HG03558 (cell line): ENCODE measurements at regions not wholly inside any gene's neighbourhood (a gene's known extent, or its start where the extent isn't known, plus 50 kb on each side); places are given as distances from the start of the nearest gene placed in this dataset.
"Not testable (repeated sequence)": the region's sequence is repeated elsewhere in the genome, so short reads cannot be mapped to it uniquely, and the experiment has no call there.

ENCODE experiments used
- ATAC-seq: cut with Tn5 transposase; IDR thresholded peaks from one replicate; pipeline ENCODE4 v1.9.1; 2021; ENCODE audit warnings: moderate number of reproducible peaks; ENCODE audit not compliant: unreplicated experiment; ENCODE audit errors: extremely low read depth

DNA sequence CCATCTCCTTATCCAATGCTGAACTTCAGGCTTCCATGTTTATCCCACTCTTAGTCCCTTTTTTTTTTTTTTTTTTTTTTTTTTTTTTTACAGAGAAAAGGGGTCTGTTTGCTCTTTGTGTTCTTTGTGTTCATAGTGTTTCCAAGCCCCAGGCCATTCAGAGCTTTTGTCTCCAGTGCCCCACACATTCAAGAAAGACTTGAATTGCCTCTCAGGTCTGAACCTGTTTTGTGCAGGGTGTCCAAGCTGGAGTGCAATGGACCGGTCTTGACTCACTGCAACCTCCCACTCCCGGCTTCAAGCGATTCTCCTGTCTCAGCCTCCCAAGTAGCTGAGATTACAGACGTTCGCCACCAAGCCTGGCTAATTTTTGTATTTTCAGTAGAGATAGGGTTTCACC, 191.2 kb downstream of the PALM2AKAP2 start:
- no peak for ATAC-seq

DNA sequence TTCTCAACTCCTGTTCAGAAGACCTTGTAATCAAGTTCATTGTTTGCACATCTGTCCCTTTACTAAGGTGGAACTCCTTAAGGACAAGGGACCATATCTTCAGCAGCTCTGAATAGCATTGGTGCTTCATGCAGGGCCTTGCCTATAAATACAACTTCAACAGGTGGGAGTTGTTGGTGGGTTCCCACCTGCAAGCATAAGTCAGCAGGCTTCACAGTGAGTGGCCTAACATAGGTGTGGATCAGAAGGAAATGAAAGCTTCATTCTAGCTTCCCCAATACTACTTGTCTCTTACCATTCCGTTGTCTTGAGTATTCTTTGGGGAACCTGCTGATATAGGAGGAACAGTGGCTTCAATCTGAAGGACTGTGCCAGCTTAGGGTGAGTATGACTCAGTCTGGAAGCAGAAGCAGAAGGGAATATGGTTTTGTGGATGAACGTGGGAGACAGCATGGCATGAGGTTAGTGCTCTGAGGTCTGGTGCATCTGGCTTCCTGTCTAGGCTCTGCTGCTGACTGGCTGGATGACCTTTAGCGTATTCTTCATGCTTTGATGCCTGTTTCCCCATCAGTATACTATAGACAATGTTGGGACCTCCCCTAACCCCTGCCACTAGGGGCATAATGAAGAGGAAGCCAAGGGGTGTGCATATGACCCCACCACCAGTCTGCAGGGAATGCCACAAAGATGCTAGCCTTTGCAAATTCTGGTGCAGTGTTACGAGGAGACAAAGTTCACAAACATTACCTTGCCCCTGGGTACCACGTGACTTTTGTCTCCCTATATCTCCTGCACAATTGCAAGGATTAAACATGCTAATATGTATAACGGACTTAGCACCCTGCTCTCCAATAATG, 192.3 kb downstream of the PALM2AKAP2 start:
- ATAC-seq = peak; percentile 36

DNA sequence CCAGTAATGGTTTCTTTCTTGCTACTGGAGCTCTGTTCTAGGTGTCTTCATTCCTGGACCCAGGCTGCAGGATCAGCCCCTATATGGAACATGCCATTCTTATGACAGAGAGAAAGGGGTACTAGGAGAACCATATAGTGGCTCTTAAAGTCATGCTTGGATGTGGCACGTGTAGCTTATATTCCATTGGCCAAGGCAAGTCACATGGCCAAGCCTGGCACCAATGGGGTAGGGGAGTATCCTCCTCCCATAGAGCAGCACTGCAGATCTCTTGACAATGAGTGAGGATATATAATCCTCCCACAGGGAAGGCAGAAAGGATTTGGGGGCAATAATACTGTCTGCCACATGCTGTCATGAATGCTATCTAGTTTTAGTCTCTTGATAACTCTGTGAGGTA, 193.3 kb downstream of the PALM2AKAP2 start:
- no peak for ATAC-seq

DNA sequence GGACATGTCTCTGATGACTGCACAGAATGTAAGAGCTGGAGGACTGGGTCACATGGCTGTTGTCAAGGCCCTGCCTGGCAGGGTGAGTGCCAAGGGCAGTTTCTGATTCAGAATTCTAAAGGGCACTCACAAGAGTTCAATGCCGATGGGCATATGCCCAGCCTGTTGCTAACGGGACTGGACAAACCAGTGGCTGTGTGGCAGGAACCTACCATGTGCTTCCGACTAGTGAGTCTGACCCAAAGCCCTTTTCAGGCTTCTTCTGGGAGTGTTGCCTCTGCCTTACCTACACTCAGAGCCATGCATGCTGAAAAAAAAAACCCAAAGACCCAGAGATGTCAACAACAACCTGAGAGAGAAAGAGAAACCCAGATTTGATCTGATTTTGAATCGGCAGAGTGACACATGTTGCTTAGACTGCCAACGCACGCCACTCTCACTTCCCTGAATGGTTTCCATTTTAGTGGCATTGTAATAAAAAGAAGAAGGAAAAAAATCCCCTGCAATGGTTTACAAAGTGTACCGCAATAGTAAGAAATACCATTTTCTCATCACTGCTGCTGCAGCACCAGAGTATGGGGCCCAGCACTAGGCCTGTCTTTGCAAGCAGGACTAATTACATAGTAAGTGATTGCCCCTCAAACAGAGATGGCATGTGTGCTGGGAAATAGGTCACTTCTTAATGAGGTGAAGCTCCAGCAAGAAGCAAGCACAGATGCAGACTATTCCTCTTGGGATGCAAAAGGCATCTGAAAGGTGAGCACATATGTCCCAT, 194.3 kb downstream of the PALM2AKAP2 start:
- ATAC-seq = peak; percentile 72

DNA sequence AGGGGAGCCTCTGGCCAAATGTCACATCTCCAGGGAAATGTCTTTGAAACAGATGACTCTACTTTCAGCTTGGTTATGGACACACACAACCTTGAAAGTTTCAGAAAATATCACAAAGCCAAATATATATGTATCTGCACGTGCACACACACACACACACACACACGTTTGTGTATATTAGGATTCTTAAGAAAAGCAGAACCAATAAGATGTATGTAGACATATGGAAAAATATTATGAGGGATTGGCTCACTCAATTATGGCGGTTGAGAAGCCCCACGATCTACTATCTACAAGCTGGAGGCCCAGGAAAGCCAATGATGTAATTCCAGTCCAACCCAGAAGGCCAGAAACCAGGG, 194.9 kb downstream of the PALM2AKAP2 start:
- ATAC-seq = peak; percentile 0

DNA sequence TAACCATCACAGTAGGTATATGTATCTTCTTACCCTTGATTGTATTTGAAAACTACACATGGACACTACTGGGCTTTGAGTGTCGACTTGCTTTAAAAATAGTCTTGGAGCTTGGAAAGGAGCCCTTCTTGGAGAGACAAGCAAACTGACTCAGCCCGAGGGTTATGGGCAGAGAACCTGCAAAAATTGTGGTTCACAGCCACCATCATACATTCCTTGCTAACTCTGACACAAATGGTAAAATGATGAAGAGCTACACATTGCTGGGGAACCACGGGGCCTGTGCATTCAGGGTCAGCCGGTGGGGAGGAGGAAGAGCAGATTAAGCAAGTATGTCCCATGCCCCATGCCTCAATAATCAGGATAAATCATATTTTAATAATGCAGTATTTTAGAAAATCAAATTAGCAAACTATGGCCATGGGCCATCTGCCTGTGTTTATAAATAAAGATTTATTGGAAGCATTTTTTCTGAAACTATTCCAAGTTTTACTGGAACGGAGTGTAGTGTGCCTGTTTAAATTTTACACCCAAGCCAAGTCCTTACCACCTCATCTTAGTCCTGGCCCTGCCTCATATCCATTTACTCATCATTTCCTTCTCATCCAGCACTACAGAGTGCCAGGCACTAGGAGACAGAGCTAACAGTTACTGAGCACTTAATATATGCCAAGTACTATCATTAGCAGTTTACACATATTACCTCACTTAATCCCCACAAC, 195.7 kb downstream of the PALM2AKAP2 start:
- ATAC-seq = no peak

DNA sequence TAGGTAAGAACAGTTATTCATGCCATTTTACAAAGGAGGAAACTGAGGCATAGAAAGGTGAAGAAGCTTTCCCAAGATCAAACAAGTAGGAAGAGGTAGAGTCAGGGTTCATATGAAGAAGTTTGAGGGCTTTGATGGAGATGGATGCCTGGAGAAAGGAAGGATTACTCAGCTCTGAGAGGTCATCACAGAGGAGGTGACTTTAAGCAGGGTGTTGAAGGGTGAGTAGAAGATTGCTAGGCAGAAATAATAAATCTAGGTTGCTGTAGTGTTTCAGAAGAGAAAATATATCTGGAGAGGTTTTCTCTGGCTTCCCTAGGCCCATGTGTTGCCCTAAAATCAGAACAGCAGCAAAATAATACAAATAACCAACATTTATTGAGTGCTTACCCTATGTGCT, 196.3 kb downstream of the PALM2AKAP2 start:
- no peak for ATAC-seq

DNA sequence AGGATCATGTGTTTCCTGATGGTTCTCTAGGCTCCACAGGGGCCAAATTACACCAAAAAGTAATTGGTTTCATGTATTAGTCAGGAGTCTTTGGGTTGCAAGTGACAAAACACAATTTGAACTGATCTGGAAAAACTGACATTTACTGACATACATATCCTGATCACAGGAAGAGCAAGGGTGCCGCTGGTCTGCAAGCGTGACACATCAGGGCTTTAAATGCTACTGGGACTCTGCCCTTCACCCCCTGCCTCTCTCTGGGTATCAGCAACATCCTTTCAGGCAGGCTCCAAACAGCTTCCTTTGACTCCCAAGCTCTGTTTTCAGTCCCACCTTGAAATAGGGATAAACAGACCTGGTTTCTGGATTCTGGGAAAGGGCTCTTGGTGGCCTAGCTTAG, 197.5 kb downstream of the PALM2AKAP2 start:
- no peak for ATAC-seq

DNA sequence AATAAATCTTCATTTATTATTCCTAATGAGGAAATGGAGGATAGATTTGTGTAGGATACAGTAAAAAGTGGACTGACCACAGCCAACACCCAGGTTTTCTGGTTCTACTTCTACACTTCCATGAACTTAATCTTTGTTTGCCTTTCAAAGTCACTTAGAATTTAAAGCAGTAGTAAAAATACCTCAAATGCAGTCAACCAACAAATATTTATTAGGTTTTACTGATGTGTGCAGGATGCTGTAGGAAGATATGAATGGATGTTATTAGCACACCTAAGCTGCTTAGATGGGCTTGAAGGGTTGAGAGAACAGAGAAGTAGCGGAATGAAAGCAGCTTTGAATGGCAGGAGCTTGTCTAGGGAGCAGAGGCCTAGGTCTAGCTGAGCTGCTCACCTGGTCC, 201.1 kb downstream of the PALM2AKAP2 start:
- ATAC-seq = no peak

DNA sequence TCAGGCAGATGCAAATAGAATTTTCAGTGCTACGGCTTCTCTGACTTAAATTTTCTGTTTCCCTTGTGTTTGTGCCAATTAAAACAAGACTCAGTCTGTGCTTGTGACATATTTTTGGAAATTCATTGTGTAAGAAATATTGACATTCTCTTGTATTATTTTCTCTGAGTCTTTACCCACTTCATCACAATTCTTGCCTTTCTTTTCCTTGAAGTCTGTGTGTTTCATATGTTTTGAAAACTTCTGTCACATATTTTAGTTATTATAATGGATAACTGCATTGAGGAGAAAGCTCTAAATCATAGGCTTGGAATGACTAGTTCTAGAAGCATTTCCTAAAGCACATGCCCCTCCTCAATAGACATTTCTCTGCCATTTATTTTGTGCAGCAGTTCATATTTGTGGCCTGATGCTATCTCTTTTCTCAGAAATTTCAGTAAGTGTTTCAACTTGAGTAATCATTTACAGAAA, 206.6 kb downstream of the PALM2AKAP2 start:
- ATAC-seq = no peak

DNA sequence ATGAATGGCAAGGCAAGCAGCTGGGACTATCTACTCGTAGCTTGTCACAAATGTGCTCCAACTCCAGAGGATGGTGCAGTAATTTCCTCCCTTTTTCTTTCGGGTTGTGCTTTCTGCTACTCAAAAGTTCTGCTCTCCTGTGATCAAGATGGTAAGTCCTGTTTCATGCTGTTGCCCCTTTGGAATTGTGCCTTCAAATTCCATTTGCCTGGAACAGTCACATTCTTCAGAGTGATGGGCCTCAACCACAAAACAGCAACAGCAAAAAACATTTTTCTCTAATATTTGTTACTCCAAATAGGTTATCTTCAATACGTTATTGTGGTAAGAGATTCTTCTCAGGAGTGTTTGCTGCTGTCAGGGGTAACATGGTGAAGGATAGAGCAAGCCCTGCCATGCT, 209.3 kb downstream of the PALM2AKAP2 start:
- no peak for ATAC-seq

DNA sequence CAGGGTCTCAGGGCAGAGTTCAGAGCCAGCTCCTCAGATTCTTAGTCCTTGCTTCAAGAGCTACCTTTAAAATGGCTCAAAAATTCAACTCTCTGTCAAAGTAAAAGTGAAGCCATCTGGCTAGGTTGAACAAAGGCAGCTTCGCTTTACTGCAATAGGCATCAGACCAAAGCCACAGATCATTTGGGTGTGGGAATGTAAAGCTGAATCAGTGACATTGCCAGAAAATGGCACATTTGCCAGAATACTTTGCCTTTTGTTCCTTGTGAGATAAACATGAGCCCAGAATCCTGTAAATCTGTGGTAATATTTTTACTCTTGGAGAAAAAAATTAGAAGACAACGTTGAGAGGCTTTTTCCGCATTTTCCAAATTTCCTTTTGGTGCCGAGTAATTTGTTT, 210.5 kb downstream of the PALM2AKAP2 start:
- ATAC-seq = no peak

DNA sequence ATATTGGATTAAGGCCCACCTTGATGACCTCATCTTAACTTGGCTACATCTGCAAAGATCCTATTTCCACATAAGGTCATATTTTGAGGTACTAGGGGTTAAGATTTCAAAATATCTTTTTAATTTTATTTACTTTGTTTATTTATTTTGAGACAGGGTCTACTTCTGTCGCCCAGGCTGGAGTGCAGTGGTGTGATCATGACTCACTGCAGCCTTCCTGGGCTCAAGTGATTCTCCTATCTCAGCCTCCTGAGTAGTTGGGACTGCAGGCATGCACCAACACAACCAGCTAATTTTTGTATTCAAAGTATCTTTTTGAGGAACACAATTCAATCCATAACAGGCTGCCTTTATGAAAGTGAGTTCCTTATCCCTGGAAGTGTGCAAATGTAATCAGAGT, 212.3 kb downstream of the PALM2AKAP2 start:
- no peak for ATAC-seq

DNA sequence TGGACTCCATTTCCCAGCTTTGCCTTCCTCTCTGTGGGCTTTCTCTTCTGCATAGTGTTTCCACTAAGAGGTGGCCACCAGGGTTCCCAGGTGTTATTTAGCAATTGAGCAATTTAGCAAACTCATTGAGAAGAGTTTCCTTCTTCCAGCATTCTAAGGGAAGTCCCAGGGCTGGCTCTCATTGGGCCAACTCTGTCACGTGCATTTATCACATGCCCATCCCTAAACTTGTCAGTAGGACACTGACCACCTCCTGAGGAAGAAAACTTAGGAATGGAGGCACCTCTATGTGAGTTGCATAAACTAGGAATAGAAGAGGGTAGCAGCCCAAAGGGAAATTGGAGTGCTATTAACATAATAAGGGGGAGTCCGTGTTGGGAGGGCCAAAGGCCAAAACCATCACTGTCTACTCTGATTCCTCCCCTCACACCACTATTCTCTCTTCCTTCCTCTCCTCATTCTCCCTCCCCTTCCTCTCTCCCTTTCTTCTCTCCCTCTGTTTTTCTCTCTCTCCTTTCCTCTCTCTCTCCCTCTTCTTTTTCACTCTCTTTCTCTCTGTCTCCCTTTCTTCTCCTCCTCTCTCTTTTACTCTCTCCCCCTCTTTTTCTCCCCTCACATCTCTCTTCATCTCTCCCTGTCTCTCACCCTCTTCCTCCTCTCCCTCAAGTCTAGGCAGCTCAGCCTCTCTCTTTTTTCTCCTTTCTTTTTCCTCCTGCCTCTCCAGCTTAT, 213.4 kb downstream of the PALM2AKAP2 start:
- no peak for ATAC-seq

DNA sequence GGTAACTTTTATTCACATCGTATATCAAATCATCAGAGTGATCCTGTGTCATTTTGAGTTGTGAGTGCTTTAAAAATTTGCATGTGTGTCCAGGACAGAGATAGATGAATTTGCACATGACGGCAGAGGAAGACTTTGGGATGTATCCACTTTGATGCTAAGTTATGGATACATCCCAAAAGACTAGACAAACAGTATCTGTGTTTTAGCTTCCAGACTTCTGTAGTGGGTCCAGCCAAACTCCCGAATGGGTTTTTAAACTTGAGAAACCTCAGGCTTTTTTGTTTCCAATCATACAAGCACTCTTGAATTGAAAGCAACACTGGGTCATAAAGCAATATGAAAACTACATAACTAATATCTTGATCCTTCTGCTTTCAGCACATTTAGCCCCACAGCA, 213.8 kb downstream of the C9orf152 start:
- no peak for ATAC-seq

DNA sequence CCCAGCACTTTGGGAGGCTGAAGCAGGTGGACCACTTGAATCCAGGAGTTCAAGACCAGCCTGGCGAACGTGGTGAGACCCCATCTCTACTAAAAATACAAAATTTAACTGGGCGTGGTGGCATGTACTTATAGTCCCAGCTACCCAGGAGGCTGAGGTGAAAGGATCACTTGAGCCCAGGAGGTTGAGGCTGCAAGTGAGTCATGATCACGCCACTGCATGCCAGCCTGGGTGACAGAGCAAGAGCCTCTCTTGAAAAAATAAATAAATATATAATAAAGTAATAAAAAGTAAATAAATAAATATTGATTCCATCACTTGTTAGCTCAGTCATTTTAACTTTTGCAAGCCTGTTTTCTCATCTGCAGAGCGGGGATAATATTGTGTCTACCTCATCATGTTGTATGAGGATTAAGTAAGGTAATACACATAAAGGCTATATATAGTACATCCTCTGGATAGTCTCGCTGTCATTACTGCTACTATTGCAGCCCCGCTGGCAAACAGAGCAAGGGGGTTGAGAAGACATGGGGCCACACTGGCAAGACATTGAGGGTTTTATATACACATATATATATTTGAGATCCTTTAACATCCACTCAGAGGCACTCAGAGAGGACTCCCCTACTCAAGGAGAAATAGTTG, 210.9 kb downstream of the C9orf152 start:
- ATAC-seq = no peak

DNA sequence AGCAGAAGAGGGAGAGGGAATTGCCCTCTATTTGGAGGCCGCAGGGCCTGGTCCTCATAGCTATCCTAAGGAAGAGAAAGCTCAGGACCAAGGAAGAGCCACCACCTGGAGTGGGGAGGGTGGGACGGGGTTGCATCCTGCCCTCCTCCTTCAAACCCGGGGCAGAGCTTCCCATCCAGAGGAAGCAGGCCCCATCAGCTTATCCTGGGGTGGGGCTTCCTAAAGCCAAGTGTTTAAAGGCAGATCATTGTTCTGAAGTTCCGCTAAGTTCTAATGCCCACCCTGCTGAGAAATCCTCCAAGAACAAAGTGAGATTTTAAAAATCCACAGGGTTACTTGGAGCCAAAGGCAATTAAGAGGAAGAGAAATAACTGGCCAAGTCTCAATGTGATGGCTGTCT, 210.3 kb downstream of the C9orf152 start:
- no peak for ATAC-seq

DNA sequence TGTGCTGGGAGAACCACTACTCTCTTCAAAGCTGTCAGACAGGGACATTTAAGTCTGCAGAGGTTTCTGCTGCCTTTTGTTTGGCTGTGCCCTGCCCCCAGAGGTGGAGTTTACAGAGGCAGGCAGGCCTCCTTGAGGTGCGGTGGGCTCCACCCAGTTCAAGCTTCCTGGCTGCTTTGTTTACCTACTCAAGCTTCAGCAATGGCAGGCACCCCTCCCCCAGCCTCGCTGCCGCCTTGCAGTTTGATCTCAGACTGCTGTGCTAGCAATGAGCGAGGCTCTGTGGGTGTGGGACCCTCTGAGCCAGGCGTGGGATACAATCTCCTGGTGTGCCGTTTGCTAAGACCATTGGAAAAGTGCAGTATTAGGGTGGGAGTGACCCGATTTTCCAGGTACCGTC, 202.4 kb downstream of the C9orf152 start:
- ATAC-seq = not testable (repeated sequence)

DNA sequence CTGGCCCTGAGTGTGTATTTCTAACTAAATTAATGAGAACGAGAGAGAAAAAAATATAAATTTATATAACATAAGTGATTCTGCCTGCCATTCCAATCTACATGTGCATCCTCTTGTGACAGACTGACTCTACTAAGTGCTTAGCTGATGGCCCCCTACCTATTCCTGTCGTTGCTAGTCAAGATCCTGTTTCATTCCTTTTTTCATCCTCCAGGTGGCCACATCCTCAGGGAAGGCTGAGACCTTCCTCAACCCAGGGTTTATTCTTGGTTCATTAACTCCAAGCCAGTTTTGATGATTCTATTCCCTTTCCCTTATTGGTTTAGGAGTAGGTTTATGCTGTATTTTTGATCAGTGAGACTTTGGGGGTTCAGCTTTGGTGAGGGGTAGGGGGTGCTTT, 201.3 kb downstream of the C9orf152 start:
- ATAC-seq = no peak
